Esophagus squamous epithelium (tissue), 5 donors: ENCODE measurements at regions not wholly inside any gene's neighbourhood (a gene's known extent, or its start where the extent isn't known, plus 50 kb on each side); places are given as distances from the start of the nearest gene placed in this dataset.

Experiments used
- DNase-seq: peaks from one replicate; lab custom pipeline; 2025; lab: John Stamatoyannopoulos, UW
- H3K27ac ChIP-seq, 4 donors: fragments of 200-600 bp; sonication (generic); one replicate each; pipeline ENCODE4 v1.5.1; 2016 to 2019; ENCODE audit warnings: mild to moderate bottlenecking in 1 of 4
- H3K27me3 ChIP-seq, 4 donors: fragments of 200-600 bp; sonication (generic); 1 replicate in 3 of 4; 2 replicates in 1 of 4; pipeline versions ENCODE4 v1.5.1 to v1.6.0; 2017 to 2021; ENCODE audit warnings: antibody characterized with exemption in 1 of 4
- H3K36me3 ChIP-seq, 3 donors: fragments of 200-600 bp; sonication (generic); one replicate each; pipeline ENCODE4 v1.5.1; 2016 to 2019
- H3K4me1 ChIP-seq, 3 donors: fragments of 200-600 bp; sonication (generic); one replicate each; pipeline ENCODE4 v1.5.1; 2017 to 2019
- H3K4me3 ChIP-seq, 4 donors: fragments of 200-600 bp; sonication (generic); 1 replicate in 3 of 4; 2 replicates in 1 of 4; pipeline ENCODE4 v1.5.1; 2016 to 2019; ENCODE audit warnings: mild to moderate bottlenecking in 2 of 4, moderate library complexity in 1 of 4
- H3K9me3 ChIP-seq, 3 donors: fragments of 200-600 bp; sonication (generic); one replicate each; pipeline ENCODE4 v1.5.1; 2016 to 2019
- CTCF ChIP-seq, 6 experiments: fragments of 450-650 bp in 4 of 6; fragments of 200-600 bp in 2 of 6; sonication (generic) in 2 of 6; IDR thresholded peaks; one replicate each; pipeline ENCODE4 v1.5.1; 2016 to 2019; ENCODE audit warnings: antibody characterized with exemption in 6 of 6, mild to moderate bottlenecking in 4 of 6, moderate library complexity in 4 of 6
- POLR2A ChIP-seq, 4 donors: fragments of 450-650 bp; IDR thresholded peaks; one replicate each; pipeline ENCODE4 v1.6.1; 2017; ENCODE audit warnings: antibody characterized with exemption in 4 of 4, mild to moderate bottlenecking in 4 of 4, moderate library complexity in 3 of 4
- WGBS, 2 donors: methylation state at CpG; one replicate each; pipeline ENCODE4 v1.1.5; 2018; 5-methylcytosine and 5-hydroxymethylcytosine counted together
- intact Hi-C: fragments of 100-400 bp; cut with DNase I; formaldehyde crosslinking; loops from one replicate; pipeline ENCODE4 v1.15.0; 2022
- donor health status: DM: yes; HTN: yes; CAD: no.

GRCh38 chr2:121125350-121125749, 159.7 kb downstream of the TFCP2L1 start:
- no peak for TF ChIP-seq POLR2A (IDR thresholded peaks at IDR 0.05)
- no peak for TF ChIP-seq CTCF (IDR thresholded peaks at IDR 0.05)
- H3K4me1 ChIP-seq, result peaks cover 0 to 49% (median 6%) of the 10 kb centered on the region in 3 donors
- H3K27ac ChIP-seq, result peak overlapping the region in 1 of 4 donors; percentile 4
- peaks cover 0 to 12% (median 0%) of the 10 kb centered on the region in 4 donors for H3K27me3 ChIP-seq
- H3K36me3 ChIP-seq, result no peaks in the 10 kb centered on the region
- intact Hi-C loops, result no loop called here
- DNase-seq, result no peak
- no peaks in the 10 kb centered on the region for H3K9me3 ChIP-seq
- H3K4me3 ChIP-seq, result no peak overlapping the region
- 73 to 88% methylated on average over 1 of the region's 1 CpG for WGBS, 2 donors

- intact Hi-C loops, result no loop called here
- WGBS, 2 donors, result 52 to 56% methylated on average over 9 to 11 of the region's 12 CpGs
- no peak overlapping the region for H3K4me3 ChIP-seq
- peak overlapping the region; percentile 39 to 74 (median 47) for H3K27ac ChIP-seq
- no peaks in the 10 kb centered on the region for H3K27me3 ChIP-seq
- peaks cover 0 to 55% (median 6%) of the 10 kb centered on the region in 3 donors for H3K4me1 ChIP-seq
- H3K9me3 ChIP-seq, result no peaks in the 10 kb centered on the region
- H3K36me3 ChIP-seq, result no peaks in the 10 kb centered on the region
- TF ChIP-seq CTCF (IDR thresholded peaks at IDR 0.05), result peak in 4 of 6 experiments; percentile 32 to 70 (median 51)
- TF ChIP-seq POLR2A (IDR thresholded peaks at IDR 0.05), result no peak
- DNase-seq, result no peak
Observed at GRCh38 chr2:121128741-121129659, 156.0 kb downstream of the TFCP2L1 start.

GRCh38 chr2:121129692-121130091, 155.3 kb downstream of the TFCP2L1 start:
- 74 to 100% methylated on average over 2 to 4 of the region's 6 CpGs for WGBS, 2 donors
- TF ChIP-seq CTCF (IDR thresholded peaks at IDR 0.05) (no peak), POLR2A (IDR thresholded peaks at IDR 0.05) (no peak)
- no peak for DNase-seq
- H3K27ac ChIP-seq, result peak overlapping the region; percentile 39 to 74 (median 47)
- H3K4me3 ChIP-seq, result no peak overlapping the region
- H3K9me3 ChIP-seq, result no peaks in the 10 kb centered on the region
- H3K27me3 ChIP-seq, result no peaks in the 10 kb centered on the region
- peaks cover 0 to 55% (median 6%) of the 10 kb centered on the region in 3 donors for H3K4me1 ChIP-seq
- intact Hi-C loops, result no loop called here
- H3K36me3 ChIP-seq, result no peaks in the 10 kb centered on the region

GRCh38 chr2:121130301-121130850, 154.6 kb downstream of the TFCP2L1 start:
- no peaks in the 10 kb centered on the region for H3K36me3 ChIP-seq
- no peaks in the 10 kb centered on the region for H3K9me3 ChIP-seq
- no peak overlapping the region for H3K4me3 ChIP-seq
- H3K4me1 ChIP-seq, result peaks cover 0 to 55% (median 6%) of the 10 kb centered on the region in 3 donors
- H3K27me3 ChIP-seq, result no peaks in the 10 kb centered on the region
- DNase-seq, result no peak
- H3K27ac ChIP-seq, result peak overlapping the region in 3 of 4 donors; percentile 39 to 74 (median 42)
- TF ChIP-seq CTCF (IDR thresholded peaks at IDR 0.05) (no peak), POLR2A (IDR thresholded peaks at IDR 0.05) (no peak)
- 93 to 95% methylated on average over 3 to 4 of the region's 4 CpGs for WGBS, 2 donors
- intact Hi-C loops, result no loop called here

GRCh38 chr2:121131375-121131774, 153.6 kb downstream of the TFCP2L1 start:
- WGBS, 2 donors, result 87 to 88% methylated on average over 8 of the region's 9 CpGs
- H3K9me3 ChIP-seq, result no peaks in the 10 kb centered on the region

More at GRCh38 chr2:121131375-121131774, 153.6 kb downstream of the TFCP2L1 start:
- Histone ChIP-seq H3K27me3 (no peaks in the 10 kb centered on the region), H3K4me3 (no peak overlapping the region), H3K4me1 (peaks cover 0 to 46% (median 6%) of the 10 kb centered on the region in 3 donors), H3K36me3 (no peaks in the 10 kb centered on the region), H3K27ac (no peak overlapping the region)
- TF ChIP-seq CTCF (IDR thresholded peaks at IDR 0.05) (no peak), POLR2A (IDR thresholded peaks at IDR 0.05) (no peak)
- intact Hi-C loops, result no loop called here
- DNase-seq, result no peak
